Left forelimb (tissue), 1 donor: ENCODE measurements at regions not wholly inside any gene's neighbourhood (a gene's known extent, or its start where the extent isn't known, plus 50 kb on each side); places are given as distances from the start of the nearest gene placed in this dataset.

Experiments
- DNase-seq: peaks from one replicate; pipeline ENCODE4 v3.0.0-alpha.2; 2018; ENCODE audit warnings: low spot score

GRCh38 chr15:29917600-29918597, 95.6 kb upstream of the TJP1 start:
- no peak for DNase-seq

GRCh38 chr15:29914511-29914926, 92.3 kb upstream of the TJP1 start:
- DNase-seq: no peak

DNA sequence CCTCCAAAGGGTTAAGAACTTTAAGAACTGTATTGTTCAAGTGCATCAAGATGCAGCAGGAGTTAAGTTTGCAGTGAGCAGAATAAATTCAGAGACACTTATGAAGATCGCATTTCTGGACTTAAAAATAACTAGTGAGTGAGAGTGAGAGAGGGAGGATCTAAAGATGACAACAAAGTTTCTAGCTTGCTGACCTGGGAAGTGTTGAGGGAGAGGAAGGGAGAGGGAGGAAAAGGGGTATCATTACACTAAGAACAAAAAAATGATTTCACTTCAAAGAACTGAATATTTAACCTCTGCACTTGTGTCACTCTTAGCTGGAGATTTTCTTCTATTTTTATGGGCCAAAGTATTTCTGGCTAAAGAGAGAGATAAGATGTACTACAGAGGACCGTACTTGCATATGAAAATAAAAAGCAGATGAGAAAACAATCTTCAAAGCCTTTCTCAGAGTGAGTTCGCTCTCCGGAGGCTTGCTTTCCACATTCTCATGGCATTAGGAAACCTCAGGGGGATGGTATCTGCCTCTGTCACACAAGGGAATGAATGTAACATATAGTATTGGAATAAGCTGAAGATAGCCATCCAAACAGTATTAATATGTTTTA, 91.4 kb upstream of the TJP1 start:
- DNase-seq: no peak

- no peak for DNase-seq
Observed at GRCh38 chr15:29911705-29912104, 89.4 kb upstream of the TJP1 start.

GRCh38 chr15:29910068-29910467, 87.8 kb upstream of the TJP1 start:
- no peak for DNase-seq

DNA sequence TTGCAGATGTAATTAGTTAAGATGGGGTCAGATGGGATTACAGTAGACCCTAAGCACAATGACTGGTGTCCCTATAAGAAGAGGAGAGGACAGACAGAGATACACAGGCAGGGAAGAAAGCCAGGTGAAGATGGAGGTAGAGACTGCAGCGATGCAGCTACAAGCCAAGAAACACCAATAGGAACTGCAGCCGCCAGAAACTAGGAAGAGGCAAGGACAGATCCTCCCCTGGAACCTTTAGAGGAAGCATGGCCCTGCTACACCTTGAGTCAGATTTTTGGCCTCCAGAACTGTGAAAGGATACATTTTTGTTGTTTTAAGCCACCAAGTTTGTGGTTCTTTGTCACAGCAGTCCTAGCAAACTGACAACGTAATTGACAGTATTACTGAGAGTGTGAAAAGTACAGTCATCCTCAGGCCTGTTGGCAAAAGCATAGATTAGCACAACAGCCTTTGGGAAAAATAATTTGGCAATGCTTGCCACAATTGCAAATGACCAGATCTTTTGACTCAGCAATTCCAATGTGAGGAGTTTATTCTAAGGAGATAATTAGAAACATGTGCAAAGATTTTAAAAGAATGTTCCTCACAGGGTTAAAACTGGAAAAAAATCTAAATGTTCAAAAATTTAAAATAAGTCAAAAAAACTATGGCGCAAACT, 82.6 kb upstream of the TJP1 start:
- DNase-seq: no peak

DNA sequence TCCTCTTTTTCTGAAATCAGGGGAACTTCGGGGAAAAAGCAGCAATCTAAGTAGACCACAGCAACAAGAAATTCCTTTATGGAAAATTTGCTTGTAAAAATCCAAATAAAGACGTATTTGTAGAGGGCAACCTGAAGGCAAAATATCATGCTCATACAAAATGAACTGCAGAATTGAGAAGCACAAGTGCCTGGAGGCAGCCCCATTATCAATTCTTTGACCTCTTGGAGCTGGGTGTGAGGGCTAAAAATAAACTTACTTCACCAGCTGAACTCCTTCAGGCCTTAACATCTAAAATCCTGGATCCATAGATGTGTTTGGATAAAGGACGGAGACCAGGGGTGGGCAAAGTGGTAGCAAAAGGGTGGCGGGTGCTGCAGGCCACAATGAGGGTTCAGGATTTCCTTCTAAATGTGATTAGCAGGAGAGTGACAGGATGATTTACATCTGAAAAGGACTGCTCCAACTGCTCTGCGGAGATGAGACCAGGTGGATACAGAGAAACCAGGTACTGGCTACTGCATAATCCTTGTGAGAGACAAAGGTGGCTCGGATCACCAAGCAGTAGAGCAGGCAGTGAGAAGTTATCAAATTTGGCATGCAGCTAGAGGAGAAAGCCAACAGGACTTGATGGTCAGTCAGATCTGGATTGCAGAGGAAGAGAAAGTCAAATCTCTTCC, 81.7 kb upstream of the TJP1 start:
- no peak for DNase-seq

DNA sequence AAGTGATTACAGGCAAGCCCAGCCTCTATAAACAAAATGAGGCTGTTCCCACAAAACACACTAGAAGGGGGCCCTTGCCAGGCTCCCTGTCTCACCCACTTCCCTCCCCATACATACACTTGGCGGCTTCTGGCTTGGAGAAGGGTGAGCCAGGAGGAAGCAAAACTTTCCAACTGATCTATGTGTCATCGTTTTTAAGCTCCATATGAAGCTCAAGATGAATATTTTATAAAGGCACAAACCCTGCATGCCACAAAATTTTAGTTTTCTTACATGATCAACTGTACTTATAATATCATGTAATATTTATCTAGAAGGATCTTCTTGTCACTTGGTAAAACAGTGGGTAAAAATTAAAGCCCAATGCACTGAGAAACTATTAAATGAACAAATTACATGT, 80.8 kb upstream of the TJP1 start:
- no peak for DNase-seq

DNA sequence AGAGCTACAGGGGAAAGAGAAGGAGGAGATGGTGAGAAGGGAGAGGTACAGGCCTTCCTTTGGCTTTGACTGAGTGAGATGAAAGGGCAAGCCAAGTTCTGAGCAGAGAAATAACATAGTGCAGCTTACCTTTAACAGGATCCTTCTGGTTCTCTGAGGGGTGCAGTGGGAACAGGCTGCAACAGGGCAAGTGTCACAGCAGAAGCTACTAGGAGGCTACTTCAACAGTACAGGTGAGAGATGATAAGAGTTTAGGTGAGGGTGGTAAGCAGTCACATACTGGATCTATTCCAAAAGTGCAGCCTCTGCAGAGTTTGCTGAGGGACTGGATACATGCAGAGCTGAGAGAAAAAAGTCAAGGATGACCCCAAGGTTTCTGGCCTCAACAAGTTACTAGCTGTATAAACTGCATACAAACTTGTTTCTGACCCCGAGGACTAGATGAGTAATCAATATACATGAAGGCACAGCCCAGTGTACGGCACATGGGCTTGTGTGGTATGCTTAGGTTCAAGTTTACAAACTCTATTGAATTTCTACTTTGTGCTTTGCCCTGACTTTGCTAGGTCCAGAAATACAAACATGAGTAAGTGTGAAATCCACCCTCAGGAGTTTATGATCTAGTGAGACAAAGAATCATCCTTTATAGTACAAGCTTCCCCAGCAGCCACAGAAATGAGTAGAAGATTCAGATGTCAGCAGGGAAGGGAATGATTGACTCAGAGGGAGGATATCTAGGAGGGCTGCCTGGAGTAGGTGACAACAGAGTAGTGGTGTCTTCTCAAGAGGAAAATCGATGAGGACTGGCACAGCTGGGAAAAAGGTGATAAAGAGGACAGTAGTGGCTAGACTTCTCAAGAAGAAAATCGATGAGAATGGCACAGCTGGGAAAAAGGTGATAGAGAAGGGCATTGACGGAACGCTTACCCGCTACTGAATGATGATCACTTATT, 78.2 kb upstream of the TJP1 start:
- DNase-seq: no peak

DNA sequence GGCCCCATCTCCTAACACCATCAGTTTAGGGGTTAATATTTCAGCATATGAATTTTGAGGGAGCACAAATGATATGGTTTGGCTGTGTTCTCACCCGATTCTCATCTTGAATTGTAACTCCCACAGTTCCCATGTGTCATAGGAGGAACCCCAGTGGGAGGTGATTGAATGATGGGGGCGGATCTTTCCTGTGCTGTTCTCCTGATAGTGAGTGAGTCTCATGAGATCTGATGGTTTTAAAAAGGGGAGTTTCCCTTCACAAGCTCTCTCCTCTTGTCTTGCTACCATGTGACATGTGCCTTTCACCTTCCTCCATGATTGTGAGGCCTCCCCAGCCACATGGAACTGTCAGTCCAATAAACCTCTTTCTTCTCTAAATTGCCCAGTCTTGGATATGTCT, 73.8 kb upstream of the TJP1 start:
- no peak for DNase-seq

GRCh38 chr15:29891096-29891457, 68.8 kb upstream of the TJP1 start:
- DNase-seq: no peak

DNA sequence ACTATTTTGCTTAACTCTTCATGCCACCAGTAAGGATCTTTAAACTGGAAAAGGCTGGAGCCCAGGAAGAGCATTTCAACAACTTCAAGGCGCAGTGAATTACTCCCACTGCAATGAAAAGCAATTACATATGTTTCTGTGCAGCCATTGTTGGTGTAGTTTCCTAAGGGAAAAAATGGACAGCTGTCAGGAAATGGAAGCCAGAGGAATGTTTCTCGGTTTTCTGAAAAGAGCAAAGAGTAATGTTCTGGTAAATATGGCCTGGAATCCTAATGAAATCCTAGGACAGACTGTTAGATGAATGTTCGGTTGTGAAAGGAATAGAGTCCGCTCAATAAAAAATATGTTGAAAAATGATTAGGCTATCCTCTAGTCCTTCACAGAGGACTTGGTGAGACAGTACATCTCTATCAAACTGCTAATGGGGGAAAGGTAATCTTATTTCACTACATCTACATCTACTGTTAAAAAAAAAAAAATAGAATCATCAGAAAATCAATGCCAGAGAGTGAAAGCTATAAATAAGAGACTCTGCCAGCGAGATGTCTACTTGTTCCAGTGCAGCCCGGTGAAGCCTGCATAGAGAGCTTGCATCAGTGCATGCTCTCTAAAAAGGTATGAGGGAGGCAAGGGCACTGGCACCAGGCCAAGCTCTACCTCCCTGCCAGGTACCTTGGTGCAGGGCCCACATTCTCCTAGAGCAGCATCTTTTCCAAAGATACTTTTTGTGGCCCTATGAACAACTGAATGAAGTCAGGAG, 68.2 kb upstream of the TJP1 start:
- DNase-seq: no peak

DNA sequence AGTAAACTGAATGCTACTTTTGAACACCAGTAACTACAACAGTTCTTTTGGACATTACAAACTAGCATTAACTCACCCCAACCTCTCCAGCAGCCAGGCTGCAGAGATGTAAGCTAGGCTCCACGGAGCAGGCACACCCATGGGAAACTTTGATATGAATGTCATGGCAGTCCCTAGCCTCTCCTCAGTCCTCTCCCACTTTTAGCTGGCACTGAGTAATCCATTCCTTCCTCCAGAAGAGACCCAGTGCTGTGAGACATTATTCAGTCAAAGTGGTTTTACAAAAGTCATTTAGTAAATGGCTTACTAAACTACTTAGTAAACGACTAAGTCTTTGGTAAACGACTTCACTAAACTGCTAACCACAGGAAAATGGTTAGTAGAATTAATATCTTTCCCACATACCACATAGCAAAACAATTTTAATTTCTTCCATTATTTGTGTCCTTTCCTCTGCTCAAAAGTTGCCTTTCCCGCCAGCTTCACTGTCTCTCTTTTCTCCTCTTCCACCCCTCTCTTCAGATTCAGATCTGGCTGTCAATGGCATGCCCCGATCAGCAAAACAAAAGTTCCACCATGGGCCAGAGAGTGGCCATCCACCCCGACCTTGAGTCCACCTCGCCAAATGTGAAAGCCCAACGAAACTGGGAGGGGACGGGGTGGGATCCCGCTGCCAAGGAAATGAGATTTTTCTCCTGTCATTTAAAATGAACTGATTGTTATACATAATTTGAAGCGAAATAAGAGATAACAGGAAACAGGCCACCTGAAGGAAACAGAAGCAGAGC, 67.5 kb upstream of the TJP1 start:
- no peak for DNase-seq

GRCh38 chr15:29888646-29889045, 66.4 kb upstream of the TJP1 start:
- DNase-seq: no peak

DNA sequence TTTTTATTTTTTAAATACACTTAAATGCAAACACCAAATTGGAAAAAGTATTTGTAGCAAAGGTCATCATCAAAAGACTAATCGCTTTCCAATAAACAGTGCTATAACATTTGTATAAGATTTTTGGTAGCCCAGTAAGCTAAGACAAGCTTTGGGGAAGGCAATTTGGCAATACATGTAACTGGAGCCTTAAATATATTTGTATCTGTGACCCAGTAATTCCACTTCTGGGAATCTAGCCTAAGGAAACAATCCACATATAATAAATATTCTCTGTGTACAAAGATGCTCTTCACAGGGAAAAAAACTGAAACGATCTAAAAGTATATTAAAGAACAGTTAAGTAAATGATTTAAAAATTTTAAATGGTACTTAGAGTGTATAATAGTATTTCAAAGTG, 65.5 kb upstream of the TJP1 start:
- no peak for DNase-seq

DNA sequence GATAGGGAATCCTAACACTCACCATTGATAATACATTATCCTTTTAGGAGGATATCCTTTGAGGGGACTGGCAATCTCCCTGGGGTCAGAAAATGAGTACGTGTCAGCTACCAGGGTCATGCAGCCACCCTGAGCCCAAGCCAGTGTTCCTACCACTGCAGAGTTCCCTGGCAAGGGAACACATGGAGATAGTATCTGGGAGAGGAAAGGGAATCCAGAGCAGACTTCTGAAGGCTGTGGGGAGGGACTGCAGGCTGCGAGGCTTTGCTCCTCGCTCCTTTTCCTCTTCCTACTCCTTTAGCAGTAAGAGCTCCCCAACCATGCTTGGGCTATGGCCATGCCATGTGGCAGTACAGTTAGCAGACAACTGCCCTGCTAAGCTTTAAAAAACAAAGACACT, 62.9 kb upstream of the TJP1 start:
- no peak for DNase-seq

- DNase-seq: no peak
Observed at GRCh38 chr15:29883126-29883525, 60.9 kb upstream of the TJP1 start.

- no peak for DNase-seq
Observed at GRCh38 chr15:29880886-29881285, 58.6 kb upstream of the TJP1 start.

- no peak for DNase-seq
Observed at GRCh38 chr15:29880341-29880740, 58.1 kb upstream of the TJP1 start.

GRCh38 chr15:29874977-29875376, 52.7 kb upstream of the TJP1 start:
- no peak for DNase-seq
